Thyroid gland (tissue), 4 donors: ENCODE measurements at regions not wholly inside any gene's neighbourhood (a gene's known extent, or its start where the extent isn't known, plus 50 kb on each side); places are given as distances from the start of the nearest gene placed in this dataset.

Source experiments
- DNase-seq, 2 donors: peaks; one replicate each; pipeline ENCODE4 v3.0.0-alpha.2; 2019
- H3K27ac ChIP-seq, 3 donors: fragments of 200-600 bp; sonication (generic); 1 replicate in 2 of 3; 2 replicates in 1 of 3; pipeline ENCODE4 v1.5.1; 2016 to 2019; ENCODE audit warnings: mild to moderate bottlenecking in 1 of 3, moderate library complexity in 1 of 3
- H3K27me3 ChIP-seq: fragments of 200-600 bp; sonication (generic); one replicate; pipeline ENCODE4 v1.5.1; 2019
- H3K36me3 ChIP-seq, 2 donors: fragments of 200-600 bp; sonication (generic); one replicate each; pipeline ENCODE4 v1.5.1; 2016 to 2019
- H3K4me1 ChIP-seq, 2 donors: fragments of 200-600 bp; sonication (generic); one replicate each; pipeline ENCODE4 v1.5.1; 2017 to 2019
- H3K4me3 ChIP-seq, 3 donors: fragments of 200-600 bp; sonication (generic); replicated peaks in 1 of 3; 1 replicate in 2 of 3; 2 replicates in 1 of 3; pipeline ENCODE4 v1.5.1; 2016; ENCODE audit warnings: mild to moderate bottlenecking in 1 of 3
- H3K9me3 ChIP-seq: fragments of 200-600 bp; sonication (generic); one replicate; pipeline ENCODE4 v1.5.1; 2017
- CTCF ChIP-seq, 6 experiments: fragments of 200-600 bp in 3 of 6; fragments of 450-650 bp in 3 of 6; sonication (generic) in 3 of 6; IDR thresholded peaks; one replicate each; pipeline ENCODE4 v1.5.1; 2016 to 2019; ENCODE audit warnings: antibody characterized with exemption in 6 of 6, mild to moderate bottlenecking in 2 of 6, inconsistent platforms in 1 of 6, moderate library complexity in 1 of 6
- POLR2A ChIP-seq, 2 donors: fragments of 450-650 bp; IDR thresholded peaks; one replicate each; pipeline ENCODE4 v1.6.1; 2017; ENCODE audit warnings: antibody characterized with exemption in 2 of 2, mild to moderate bottlenecking in 2 of 2, moderate library complexity in 1 of 2
- WGBS, 2 donors: methylation state at CpG; one replicate each; pipeline ENCODE4 v1.1.5; 2017; 5-methylcytosine and 5-hydroxymethylcytosine counted together
- intact Hi-C: fragments of 100-400 bp; cut with DNase I; formaldehyde crosslinking; loops from one replicate; pipeline ENCODE4 v1.15.1; 2023

- Histone ChIP-seq H3K4me1 (no peaks in the 10 kb centered on the region), H3K4me3 (no peak overlapping the region), H3K27me3 (no peaks in the 10 kb centered on the region), H3K27ac (no peak overlapping the region), H3K36me3 (no peaks in the 10 kb centered on the region), H3K9me3 (no peaks in the 10 kb centered on the region)
- TF ChIP-seq CTCF (IDR thresholded peaks at IDR 0.05) = no peak
- TF ChIP-seq POLR2A (IDR thresholded peaks at IDR 0.05) = no peak
- intact Hi-C loops = no loop called here
- DNase-seq = no peak
- WGBS, 2 donors = 79 to 83% methylated on average over 11 of the region's 11 CpGs
Measured at GRCh38 chr22:49264696-49265095, 563.0 kb downstream of the BRD1 start.

- WGBS, 2 donors = 90 to 93% methylated on average over 12 to 15 of the region's 15 CpGs
- intact Hi-C loops = no loop called here
Measured at GRCh38 chr22:49263101-49263500, 564.6 kb downstream of the BRD1 start.

GRCh38 chr22:49262167-49262566 lies 565.5 kb downstream of the BRD1 start:
- 86 to 92% methylated on average over 11 to 12 of the region's 12 CpGs for WGBS, 2 donors
- intact Hi-C loops = no loop called here
- no peaks in the 10 kb centered on the region for H3K4me1 ChIP-seq
- H3K9me3 ChIP-seq = no peaks in the 10 kb centered on the region
- H3K36me3 ChIP-seq = no peaks in the 10 kb centered on the region
- TF ChIP-seq CTCF (IDR thresholded peaks at IDR 0.05) (no peak), POLR2A (IDR thresholded peaks at IDR 0.05) (no peak)
- H3K4me3 ChIP-seq = no peak overlapping the region
- H3K27ac ChIP-seq = no peak overlapping the region
- H3K27me3 ChIP-seq = no peaks in the 10 kb centered on the region
- no peak for DNase-seq

More at GRCh38 chr22:49263101-49263500, 564.6 kb downstream of the BRD1 start:
- Histone ChIP-seq H3K27me3 (no peaks in the 10 kb centered on the region), H3K9me3 (no peaks in the 10 kb centered on the region), H3K36me3 (no peaks in the 10 kb centered on the region), H3K4me3 (no peak overlapping the region), H3K4me1 (no peaks in the 10 kb centered on the region), H3K27ac (no peak overlapping the region)
- no peak for DNase-seq
- TF ChIP-seq POLR2A (IDR thresholded peaks at IDR 0.05) (no peak), CTCF (IDR thresholded peaks at IDR 0.05) (no peak)

GRCh38 chr22:49261616-49262015 lies 566.1 kb downstream of the BRD1 start:
- WGBS, 2 donors = 73 to 82% methylated on average over 15 to 17 of the region's 17 CpGs
- Histone ChIP-seq H3K4me1 (no peaks in the 10 kb centered on the region), H3K27ac (no peak overlapping the region), H3K9me3 (no peaks in the 10 kb centered on the region), H3K4me3 (no peak overlapping the region), H3K27me3 (no peaks in the 10 kb centered on the region), H3K36me3 (no peaks in the 10 kb centered on the region)
- no peak for DNase-seq
- TF ChIP-seq CTCF (IDR thresholded peaks at IDR 0.05) (no peak), POLR2A (IDR thresholded peaks at IDR 0.05) (no peak)
- intact Hi-C loops = no loop called here

GRCh38 chr22:49260681-49261580 lies 566.7 kb downstream of the BRD1 start:
- Histone ChIP-seq H3K9me3 (no peaks in the 10 kb centered on the region), H3K36me3 (no peaks in the 10 kb centered on the region), H3K4me1 (no peaks in the 10 kb centered on the region), H3K27ac (no peak overlapping the region), H3K27me3 (no peaks in the 10 kb centered on the region), H3K4me3 (no peak overlapping the region)
- DNase-seq = no peak
- 78 to 79% methylated on average over 17 of the region's 17 CpGs for WGBS, 2 donors
- intact Hi-C loops = no loop called here
- TF ChIP-seq POLR2A (IDR thresholded peaks at IDR 0.05) (no peak), CTCF (IDR thresholded peaks at IDR 0.05) (no peak)
